ENCODE measurements at regions not wholly inside any gene's neighbourhood (a gene's known extent, or its start where the extent isn't known, plus 50 kb on each side); places are given as distances from the start of the nearest gene placed in this dataset.

GRCh38 chr6:154619146-154619545 is 108.7 kb upstream of the CNKSR3 start:
- Mint-ChIP-seq H3K4me1 (peaks cover 5 to 12% of the 10 kb centered on the region in 2 experiments), H3K27ac (no peak overlapping the region), H3K4me3 (no peak overlapping the region), H3K36me3 (ENCODE audit: insufficient read depth in 1 of 3, low read depth in 3 of 3) (no peaks in the 10 kb centered on the region), H3K27me3 (ENCODE audit: low read depth) (no peaks in the 10 kb centered on the region), H3K9me3 (no peaks in the 10 kb centered on the region)
- H4K91ac ChIP-seq (ENCODE audit: insufficient read length, low read depth, low read length), result no peak overlapping the region
- no peak overlapping the region for H3K4ac ChIP-seq (ENCODE audit: low read depth, low read length)
- H4K5ac ChIP-seq (ENCODE audit: insufficient read length, low read depth, low read length), result no peak overlapping the region
- H3K79me1 ChIP-seq (ENCODE audit: insufficient read depth, low read depth, low read length, poor library complexity, severe bottlenecking), result no peaks in the 10 kb centered on the region
- H3K9me3 ChIP-seq (ENCODE audit: control insufficient read depth, low read depth, low read length), result no peaks in the 10 kb centered on the region
- H3K23me2 ChIP-seq (ENCODE audit: insufficient read length, low read depth, low read length, poor library complexity, severe bottlenecking), result no peaks in the 10 kb centered on the region
- H3K18ac ChIP-seq (ENCODE audit: insufficient read length, low read depth, low read length), result no peak overlapping the region
- no peak overlapping the region for H4K8ac ChIP-seq (replicated peaks; ENCODE audit: insufficient read length, low read depth, low read length)
- H4K20me1 ChIP-seq (ENCODE audit: control insufficient read depth, insufficient read depth, insufficient read length), result no peaks in the 10 kb centered on the region
- no CpG with 5 or more reads among the region's 5 CpGs for WGBS (ENCODE audit: extremely low coverage, insufficient read length, low lambda C conversion rate)
- H3K4me2 ChIP-seq (ENCODE audit: insufficient read depth, insufficient read length, low read length), result no peak overlapping the region
- H3K4me1 ChIP-seq (ENCODE audit: insufficient read depth, low read length), result no peaks in the 10 kb centered on the region
- TF ChIP-seq CTCF (conservative IDR thresholded peaks at IDR 0.05), result no peak
- no peak overlapping the region for H2BK120ac ChIP-seq (ENCODE audit: low read depth, low read length, poor library complexity, severe bottlenecking)
- no peak overlapping the region for H3T11ph ChIP-seq (ENCODE audit: low read length)
- no peak overlapping the region for H2BK5ac ChIP-seq (ENCODE audit: insufficient read length, low read length)
- no peak overlapping the region for H3K56ac ChIP-seq (ENCODE audit: insufficient read length, low read depth, low read length)
- no peak overlapping the region for H3K14ac ChIP-seq (ENCODE audit: insufficient read depth, low read length)
- H3K79me2 ChIP-seq (ENCODE audit: insufficient read depth, low read length), result no peaks in the 10 kb centered on the region
- no peak overlapping the region for H2BK15ac ChIP-seq (ENCODE audit: low read depth, low read length)
- no peak overlapping the region for H2BK20ac ChIP-seq (ENCODE audit: low read depth, low read length, poor library complexity, severe bottlenecking)
- H2BK12ac ChIP-seq (ENCODE audit: insufficient read length, low read depth, low read length), result no peak overlapping the region
- H3K9ac ChIP-seq (ENCODE audit: extremely low read depth, insufficient read length, low read length), result no peak overlapping the region
- DNase-seq, result no peak
- H3K23ac ChIP-seq (ENCODE audit: insufficient read length, low read depth, low read length), result no peak overlapping the region
- H2AK5ac ChIP-seq (ENCODE audit: insufficient read length, low read length), result no peak overlapping the region
- H3K27ac ChIP-seq (ENCODE audit: insufficient read length, low read depth, low read length), result no peak overlapping the region
- H2AFZ ChIP-seq (ENCODE audit: low read length), result no peak overlapping the region
- no peaks in the 10 kb centered on the region for H3K27me3 ChIP-seq (ENCODE audit: insufficient read depth, low read length)

Measured in H9 (cell line).